ENCODE measurements at regions not wholly inside any gene's neighbourhood (a gene's known extent, or its start where the extent isn't known, plus 50 kb on each side); places are given as distances from the start of the nearest gene placed in this dataset.

DNA sequence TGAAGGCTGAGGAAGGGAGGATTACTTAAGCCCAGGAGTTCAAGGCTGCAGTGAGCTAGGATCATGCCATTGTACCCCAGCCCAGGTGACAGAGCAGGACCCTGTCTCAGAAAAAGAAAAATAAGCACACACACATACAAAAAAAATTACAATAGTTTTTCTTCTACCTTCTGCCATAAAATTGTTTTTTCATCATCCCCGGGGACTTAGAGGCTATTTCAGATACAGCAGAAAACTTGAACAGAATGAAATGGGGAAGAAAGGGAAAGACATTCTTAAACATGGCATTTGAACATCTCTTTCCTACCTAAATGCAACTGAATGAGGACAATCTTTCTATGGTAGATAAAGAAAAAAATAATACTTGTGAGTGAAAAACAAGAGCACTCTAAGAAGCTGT is 109.1 kb downstream of the KCTD12 start:
- Mint-ChIP-seq H3K27me3 (ENCODE audit: low read depth) (peaks cover 2% of the 10 kb centered on the region), H3K36me3 (ENCODE audit: low read depth) (no peaks in the 10 kb centered on the region), H3K4me1 (ENCODE audit: low read depth) (no peaks in the 10 kb centered on the region), H3K4me3 (no peak overlapping the region), H3K27ac (no peak overlapping the region), H3K9me3 (no peaks in the 10 kb centered on the region)
- DNase-seq (ENCODE audit: low spot score): no peak

DNA sequence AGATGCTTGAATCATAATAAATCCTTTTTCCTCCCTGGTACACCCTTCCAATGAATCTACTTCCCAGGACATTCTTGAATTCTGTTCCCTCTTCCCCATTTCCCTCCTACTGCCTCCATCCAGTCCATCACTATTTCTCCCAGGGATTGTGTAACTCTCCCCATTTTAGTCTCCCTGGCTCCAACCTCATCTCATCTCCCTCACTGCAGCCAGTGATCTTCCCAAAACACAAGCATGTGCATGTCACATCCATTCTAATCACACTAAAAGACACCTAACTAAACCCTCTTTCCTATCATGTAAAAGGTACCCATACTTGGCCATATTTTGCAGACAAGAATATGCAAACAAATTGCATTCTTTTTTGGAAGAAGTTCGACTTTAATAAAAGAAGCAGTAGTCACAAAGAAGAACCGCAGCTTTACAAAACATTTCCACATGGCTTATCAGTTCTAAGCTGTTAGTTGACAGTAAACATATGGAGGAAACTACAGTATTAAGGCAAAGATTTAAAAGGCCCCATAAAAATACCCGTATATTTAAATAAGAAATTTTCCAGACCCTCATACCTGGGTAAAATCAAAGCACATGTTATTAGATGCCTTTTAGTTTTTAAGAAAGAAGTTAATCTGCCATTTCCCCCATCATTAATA is 111.0 kb downstream of the KCTD12 start:
- peaks cover 2% of the 10 kb centered on the region for H3K27me3 Mint-ChIP-seq (ENCODE audit: low read depth)
- H3K36me3 Mint-ChIP-seq (ENCODE audit: low read depth): no peaks in the 10 kb centered on the region
- DNase-seq (ENCODE audit: low spot score): no peak
- H3K4me1 Mint-ChIP-seq (ENCODE audit: low read depth): no peaks in the 10 kb centered on the region
- H3K4me3 Mint-ChIP-seq: no peak overlapping the region
- H3K27ac Mint-ChIP-seq: no peak overlapping the region
- H3K9me3 Mint-ChIP-seq: no peaks in the 10 kb centered on the region

DNA sequence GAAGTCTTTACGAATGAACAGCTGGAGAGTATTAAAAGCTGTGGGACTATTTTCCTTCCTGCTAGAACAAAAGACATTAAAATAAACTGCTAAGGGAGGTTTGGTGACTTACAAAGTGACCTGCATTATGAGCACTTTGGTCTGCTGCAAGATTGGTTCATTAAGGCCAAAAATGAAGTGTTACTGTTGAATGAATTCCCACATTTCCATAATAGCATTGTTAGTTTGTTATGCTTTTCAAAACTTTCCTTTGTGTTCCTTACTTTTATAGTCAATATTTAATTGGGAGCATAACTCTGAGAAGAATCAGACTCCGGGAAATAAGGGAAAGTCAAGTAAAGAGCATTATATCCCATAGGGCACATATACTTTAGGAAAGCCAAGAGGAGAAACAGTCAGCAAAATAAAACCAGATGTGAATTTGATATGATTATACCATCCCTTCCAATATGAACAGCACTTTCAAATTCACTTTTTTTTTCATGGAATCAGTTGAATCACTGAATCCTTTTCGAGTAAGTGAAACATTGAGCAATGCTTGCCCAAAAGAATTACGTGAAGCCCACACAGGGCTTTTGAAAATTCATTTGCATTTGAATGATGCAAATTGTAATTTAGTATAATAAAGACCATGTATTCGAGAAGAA is 112.6 kb downstream of the KCTD12 start:
- no peaks in the 10 kb centered on the region for H3K36me3 Mint-ChIP-seq (ENCODE audit: low read depth)
- no peak overlapping the region for H3K4me3 Mint-ChIP-seq
- H3K27ac Mint-ChIP-seq: no peak overlapping the region
- H3K4me1 Mint-ChIP-seq (ENCODE audit: low read depth): no peaks in the 10 kb centered on the region
- no peak for DNase-seq (ENCODE audit: low spot score)
- H3K27me3 Mint-ChIP-seq (ENCODE audit: low read depth): peaks cover 2% of the 10 kb centered on the region
- H3K9me3 Mint-ChIP-seq: no peaks in the 10 kb centered on the region

DNA sequence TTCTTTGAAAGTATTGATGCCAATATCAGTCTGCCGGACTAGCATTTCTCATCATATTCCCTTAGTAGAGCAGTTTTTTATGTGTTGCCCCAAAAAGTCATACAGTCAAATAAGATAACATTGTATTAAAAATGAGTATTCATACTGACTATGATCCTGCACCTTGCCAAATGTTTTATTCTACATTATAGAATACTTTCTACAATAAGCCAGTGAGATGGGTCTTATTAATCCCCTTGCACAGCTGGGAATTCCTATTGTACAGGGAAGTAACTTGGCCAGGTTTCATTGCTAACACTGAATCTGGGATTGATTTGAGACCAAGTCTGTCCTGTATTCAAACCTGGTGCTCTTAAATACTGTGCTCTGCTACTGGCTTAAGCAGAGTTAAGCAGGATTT is 114.0 kb downstream of the KCTD12 start:
- H3K36me3 Mint-ChIP-seq (ENCODE audit: low read depth): no peaks in the 10 kb centered on the region
- H3K4me1 Mint-ChIP-seq (ENCODE audit: low read depth): no peaks in the 10 kb centered on the region
- no peaks in the 10 kb centered on the region for H3K9me3 Mint-ChIP-seq
- H3K27ac Mint-ChIP-seq: no peak overlapping the region
- peaks cover under 1% of the 10 kb centered on the region for H3K27me3 Mint-ChIP-seq (ENCODE audit: low read depth)
- no peak for DNase-seq (ENCODE audit: low spot score)
- no peak overlapping the region for H3K4me3 Mint-ChIP-seq

DNA sequence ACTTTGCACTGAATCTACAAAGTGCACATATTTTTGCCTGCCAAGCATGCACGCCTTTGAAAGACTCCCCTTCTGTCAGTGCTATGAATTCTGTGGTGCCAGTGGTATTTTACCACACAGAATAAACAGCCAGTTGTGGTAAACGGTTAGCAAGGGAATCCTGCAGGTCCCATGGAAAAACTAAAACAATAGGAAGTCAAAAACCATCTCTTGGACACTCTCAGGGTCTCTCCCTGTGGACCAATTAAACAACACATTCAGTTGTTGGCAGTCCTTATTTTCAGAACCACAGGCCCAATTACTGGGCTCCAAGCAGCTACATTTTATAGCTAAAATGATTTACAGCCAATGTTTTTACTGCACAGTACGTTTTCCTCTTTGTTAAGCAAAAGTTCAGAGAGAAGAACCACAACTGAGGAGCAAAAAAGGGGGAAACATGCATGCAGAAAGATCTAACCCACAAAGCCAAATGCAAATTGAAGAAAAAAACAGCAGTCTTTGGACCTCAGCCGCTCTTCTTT is 116.9 kb downstream of the KCTD12 start:
- H3K9me3 Mint-ChIP-seq: no peaks in the 10 kb centered on the region
- H3K27ac Mint-ChIP-seq: no peak overlapping the region
- no peaks in the 10 kb centered on the region for H3K4me1 Mint-ChIP-seq (ENCODE audit: low read depth)
- no peaks in the 10 kb centered on the region for H3K36me3 Mint-ChIP-seq (ENCODE audit: low read depth)
- H3K4me3 Mint-ChIP-seq: no peak overlapping the region
- no peaks in the 10 kb centered on the region for H3K27me3 Mint-ChIP-seq (ENCODE audit: low read depth)
- DNase-seq (ENCODE audit: low spot score): no peak

DNA sequence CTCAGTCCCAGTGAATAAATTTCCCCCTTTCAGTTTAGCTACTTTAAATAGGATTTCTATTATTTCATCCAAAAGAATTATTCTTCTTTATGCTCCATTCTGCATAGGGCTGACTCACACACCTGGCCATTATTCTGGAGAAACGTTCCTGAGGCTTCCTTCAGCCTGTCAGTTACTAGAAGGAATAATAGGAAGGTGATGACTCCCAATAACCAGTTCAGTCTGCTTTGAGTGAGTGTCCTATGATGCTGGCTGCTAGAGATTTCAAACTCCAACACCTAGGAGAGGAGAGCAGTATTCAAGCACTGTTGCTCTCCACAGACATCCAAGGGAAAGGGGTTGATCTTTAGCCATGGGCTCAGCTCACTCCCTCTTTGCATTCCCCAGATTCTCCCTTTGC is 117.8 kb downstream of the KCTD12 start:
- no peak overlapping the region for H3K27ac Mint-ChIP-seq
- H3K4me1 Mint-ChIP-seq (ENCODE audit: low read depth): no peaks in the 10 kb centered on the region
- H3K4me3 Mint-ChIP-seq: no peak overlapping the region
- no peaks in the 10 kb centered on the region for H3K36me3 Mint-ChIP-seq (ENCODE audit: low read depth)
- no peak for DNase-seq (ENCODE audit: low spot score)
- no peaks in the 10 kb centered on the region for H3K27me3 Mint-ChIP-seq (ENCODE audit: low read depth)
- no peaks in the 10 kb centered on the region for H3K9me3 Mint-ChIP-seq

DNA sequence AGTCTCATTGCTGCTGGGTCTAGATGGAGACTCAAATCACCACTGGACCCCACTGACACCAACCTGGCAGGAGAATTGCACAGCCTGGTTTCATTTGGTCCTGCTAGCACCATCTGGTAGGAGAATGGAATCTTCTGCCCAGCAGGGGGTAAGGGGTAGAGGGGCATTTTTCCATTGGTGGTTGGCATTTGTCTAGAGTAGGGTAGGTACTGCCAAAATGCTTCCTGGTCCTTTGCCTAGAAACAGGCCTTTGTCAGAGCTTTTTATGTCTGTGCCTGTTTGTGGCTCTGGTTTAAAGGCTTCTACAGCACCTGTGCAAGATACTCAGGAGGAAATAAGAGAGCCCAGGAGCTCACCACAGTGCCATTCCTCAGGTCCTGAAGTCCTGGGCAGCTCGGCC is 121.3 kb downstream of the KCTD12 start:
- Mint-ChIP-seq H3K36me3 (ENCODE audit: low read depth) (no peaks in the 10 kb centered on the region), H3K27me3 (ENCODE audit: low read depth) (no peaks in the 10 kb centered on the region), H3K27ac (no peak overlapping the region), H3K4me1 (ENCODE audit: low read depth) (no peaks in the 10 kb centered on the region), H3K9me3 (no peaks in the 10 kb centered on the region), H3K4me3 (no peak overlapping the region)
- no peak for DNase-seq (ENCODE audit: low spot score)

DNA sequence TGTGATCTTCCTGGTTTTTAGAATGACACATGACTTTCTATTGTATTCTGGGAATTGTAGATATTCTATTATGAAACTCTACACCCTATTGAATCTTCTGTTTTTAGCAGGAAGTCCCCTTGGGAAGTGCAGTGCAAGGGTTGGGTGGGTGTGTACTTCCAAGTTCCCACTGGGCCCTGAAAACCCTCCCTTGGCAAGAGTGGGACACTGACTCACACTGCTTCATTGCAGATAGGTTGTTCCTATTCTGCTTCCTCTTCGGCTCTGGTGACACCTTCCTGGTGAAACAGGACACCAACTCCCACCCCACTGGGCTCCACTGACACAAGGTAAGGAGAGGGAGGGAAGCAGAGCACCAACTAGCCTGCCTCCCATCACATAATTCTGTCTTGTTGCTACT is 121.8 kb downstream of the KCTD12 start:
- Mint-ChIP-seq H3K9me3 (no peaks in the 10 kb centered on the region), H3K27ac (no peak overlapping the region), H3K4me3 (no peak overlapping the region), H3K36me3 (ENCODE audit: low read depth) (no peaks in the 10 kb centered on the region), H3K27me3 (ENCODE audit: low read depth) (no peaks in the 10 kb centered on the region), H3K4me1 (ENCODE audit: low read depth) (no peaks in the 10 kb centered on the region)
- no peak for DNase-seq (ENCODE audit: low spot score)

DNA sequence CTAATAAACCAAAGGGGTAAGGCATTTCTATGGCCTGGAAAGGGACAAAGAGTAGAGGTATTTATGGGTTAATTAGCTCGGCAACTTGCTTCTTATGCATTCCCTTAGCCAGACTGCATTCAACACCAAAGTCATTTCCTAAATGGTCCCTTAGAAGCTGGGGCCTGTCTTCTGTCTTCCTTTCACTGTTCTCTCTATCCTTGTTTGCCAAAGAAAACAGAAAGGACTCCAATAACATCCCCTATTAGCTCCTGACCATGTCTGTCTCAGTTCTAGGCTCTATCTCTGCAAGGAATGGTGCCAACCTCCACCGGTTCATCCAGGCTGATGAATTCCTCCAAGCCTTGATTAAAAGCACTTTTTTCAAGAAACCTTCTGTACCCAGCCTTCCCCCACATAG is 123.5 kb downstream of the KCTD12 start:
- H3K4me1 Mint-ChIP-seq (ENCODE audit: low read depth): no peaks in the 10 kb centered on the region
- no peaks in the 10 kb centered on the region for H3K27me3 Mint-ChIP-seq (ENCODE audit: low read depth)
- no peak overlapping the region for H3K4me3 Mint-ChIP-seq
- no peaks in the 10 kb centered on the region for H3K9me3 Mint-ChIP-seq
- no peaks in the 10 kb centered on the region for H3K36me3 Mint-ChIP-seq (ENCODE audit: low read depth)
- no peak for DNase-seq (ENCODE audit: low spot score)
- H3K27ac Mint-ChIP-seq: no peak overlapping the region

DNA sequence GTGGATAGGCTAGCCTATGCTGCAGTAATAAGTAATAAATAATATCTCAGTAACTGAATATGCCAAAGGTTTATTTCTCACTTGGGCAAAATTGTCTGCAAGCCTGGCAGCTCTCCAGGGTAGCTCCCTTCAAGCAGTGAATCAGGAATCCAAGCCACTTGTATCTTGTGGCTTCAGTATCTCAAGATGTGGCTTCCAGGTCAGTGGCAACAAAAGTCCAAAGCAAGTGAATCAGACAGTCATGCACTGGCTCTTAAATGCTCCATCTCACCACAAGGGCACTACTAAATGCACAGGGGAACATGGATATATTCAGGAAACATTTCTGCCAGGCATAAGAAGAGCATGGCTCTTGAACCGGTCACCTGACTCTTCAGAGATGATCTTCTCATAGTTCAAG is 126.3 kb downstream of the KCTD12 start:
- H3K27ac Mint-ChIP-seq: no peak overlapping the region

DNA sequence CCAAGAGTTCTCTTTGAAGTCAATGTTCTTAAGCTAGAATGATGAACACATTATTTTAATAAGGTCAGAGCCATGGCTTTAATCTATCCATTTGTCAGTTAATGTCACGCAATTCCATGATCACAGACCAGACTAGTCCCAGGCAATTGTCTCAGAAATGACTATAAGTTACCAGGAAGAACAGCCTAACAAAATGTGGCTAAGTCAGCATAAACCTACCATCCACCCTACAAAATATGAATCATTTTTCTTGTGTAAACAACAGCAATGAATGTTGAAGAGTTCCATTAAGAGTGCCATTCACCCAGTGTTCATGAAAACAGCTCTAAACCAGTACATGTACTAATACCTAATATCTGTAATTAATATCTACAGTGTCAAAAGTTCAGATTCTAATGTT is 127.5 kb downstream of the KCTD12 start:
- DNase-seq (ENCODE audit: low spot score): no peak
- H3K4me1 Mint-ChIP-seq (ENCODE audit: low read depth): no peaks in the 10 kb centered on the region
- no peaks in the 10 kb centered on the region for H3K27me3 Mint-ChIP-seq (ENCODE audit: low read depth)
- no peaks in the 10 kb centered on the region for H3K9me3 Mint-ChIP-seq
- no peak overlapping the region for H3K4me3 Mint-ChIP-seq
- H3K36me3 Mint-ChIP-seq (ENCODE audit: low read depth): no peaks in the 10 kb centered on the region
- H3K27ac Mint-ChIP-seq: no peak overlapping the region

More for the DNA sequence above, 126.3 kb downstream of the KCTD12 start:
- H3K4me1 Mint-ChIP-seq (ENCODE audit: low read depth): no peaks in the 10 kb centered on the region
- no peak overlapping the region for H3K4me3 Mint-ChIP-seq
- DNase-seq (ENCODE audit: low spot score): no peak
- H3K36me3 Mint-ChIP-seq (ENCODE audit: low read depth): no peaks in the 10 kb centered on the region
- H3K9me3 Mint-ChIP-seq: no peaks in the 10 kb centered on the region
- no peaks in the 10 kb centered on the region for H3K27me3 Mint-ChIP-seq (ENCODE audit: low read depth)

DNA sequence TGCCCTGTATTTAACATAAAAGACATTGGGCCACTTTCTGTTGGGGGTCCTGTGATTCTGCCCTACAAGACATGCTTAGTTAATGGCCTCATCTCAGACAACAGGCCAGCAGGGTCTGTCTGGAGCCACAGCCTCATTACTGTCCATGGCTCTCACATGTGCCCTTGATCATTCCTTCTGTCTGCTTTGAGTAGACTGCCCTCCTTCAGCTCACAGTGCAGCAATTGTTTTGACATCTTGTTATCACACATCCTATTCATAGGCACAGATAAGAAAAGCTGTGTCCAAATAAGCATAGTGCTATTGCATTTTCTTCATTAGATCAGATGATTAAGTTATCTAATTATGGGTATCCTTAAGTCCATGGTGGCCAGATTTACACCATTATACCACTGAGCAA is 127.9 kb downstream of the KCTD12 start:
- Mint-ChIP-seq H3K27ac (no peak overlapping the region), H3K4me3 (no peak overlapping the region), H3K27me3 (ENCODE audit: low read depth) (no peaks in the 10 kb centered on the region), H3K36me3 (ENCODE audit: low read depth) (no peaks in the 10 kb centered on the region), H3K9me3 (no peaks in the 10 kb centered on the region), H3K4me1 (ENCODE audit: low read depth) (no peaks in the 10 kb centered on the region)
- DNase-seq (ENCODE audit: low spot score): no peak

DNA sequence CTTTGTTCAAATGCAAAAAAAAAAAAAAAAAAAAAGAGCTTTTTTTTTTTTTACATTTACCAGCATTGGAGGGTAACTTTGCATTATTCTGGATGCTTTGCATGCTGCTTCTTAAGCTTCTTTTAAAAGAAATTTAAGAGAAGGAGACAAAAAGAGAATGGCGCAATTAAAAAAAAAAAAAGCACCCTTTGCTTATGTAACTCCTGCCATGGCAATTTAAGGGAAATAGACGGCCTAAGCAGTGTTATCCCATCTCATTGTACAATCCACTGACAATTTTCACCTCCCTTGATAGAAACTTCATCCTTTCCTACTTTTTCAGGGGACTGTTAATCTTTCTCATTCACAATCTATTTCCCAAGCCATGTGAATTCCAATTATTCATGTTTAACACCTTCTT is 129.8 kb downstream of the KCTD12 start:
- Mint-ChIP-seq H3K27ac (no peak overlapping the region), H3K27me3 (ENCODE audit: low read depth) (no peaks in the 10 kb centered on the region), H3K4me3 (no peak overlapping the region), H3K36me3 (ENCODE audit: low read depth) (no peaks in the 10 kb centered on the region), H3K4me1 (ENCODE audit: low read depth) (no peaks in the 10 kb centered on the region), H3K9me3 (no peaks in the 10 kb centered on the region)
- no peak for DNase-seq (ENCODE audit: low spot score)

DNA sequence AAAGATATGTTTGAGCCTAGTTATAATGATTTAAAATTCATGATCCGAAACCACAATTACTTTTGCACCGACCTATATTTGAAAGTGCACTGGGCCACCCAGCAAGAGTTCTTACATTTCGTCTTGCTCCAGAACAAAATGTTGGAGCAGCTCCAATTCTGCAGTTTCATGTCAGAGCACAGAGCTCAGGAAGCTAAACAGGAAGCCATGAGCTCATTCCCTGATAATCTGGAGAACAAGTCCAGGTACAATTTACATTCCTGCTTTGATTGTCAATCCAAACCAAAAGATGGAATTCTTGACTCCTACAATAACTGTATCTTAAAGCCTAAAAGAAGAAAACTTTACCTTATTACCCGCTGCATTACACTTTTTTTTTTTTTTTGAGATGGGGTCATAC is 131.8 kb downstream of the KCTD12 start:
- Mint-ChIP-seq H3K36me3 (ENCODE audit: low read depth) (no peaks in the 10 kb centered on the region), H3K27ac (no peak overlapping the region), H3K4me1 (ENCODE audit: low read depth) (no peaks in the 10 kb centered on the region), H3K27me3 (ENCODE audit: low read depth) (no peaks in the 10 kb centered on the region), H3K9me3 (no peaks in the 10 kb centered on the region), H3K4me3 (no peak overlapping the region)
- DNase-seq (ENCODE audit: low spot score): no peak

DNA sequence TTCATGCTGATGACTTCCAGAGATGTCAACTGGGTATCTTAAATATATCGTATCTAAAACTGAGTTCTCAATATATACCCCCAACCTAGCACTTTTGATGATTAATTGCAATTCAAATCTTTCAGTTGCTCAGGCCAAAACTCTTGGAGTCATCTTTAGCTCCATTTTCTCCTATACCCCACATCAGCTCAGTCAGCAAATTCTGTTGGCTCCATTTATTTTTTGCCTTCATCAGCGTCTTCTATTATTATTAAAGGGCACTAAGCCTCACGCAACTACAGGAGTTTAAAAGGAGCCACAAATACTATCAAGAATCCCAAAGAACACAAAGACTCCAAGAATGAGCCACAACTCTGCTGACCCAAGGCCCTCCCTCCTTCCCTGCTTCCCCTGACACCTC is 134.9 kb downstream of the KCTD12 start:
- Mint-ChIP-seq H3K27me3 (ENCODE audit: low read depth) (peaks cover 3% of the 10 kb centered on the region), H3K36me3 (ENCODE audit: low read depth) (no peaks in the 10 kb centered on the region), H3K4me3 (no peak overlapping the region), H3K9me3 (no peaks in the 10 kb centered on the region), H3K27ac (no peak overlapping the region), H3K4me1 (ENCODE audit: low read depth) (no peaks in the 10 kb centered on the region)
- no peak for DNase-seq (ENCODE audit: low spot score)
